ENCODE measurements at regions not wholly inside any gene's neighbourhood (a gene's known extent, or its start where the extent isn't known, plus 50 kb on each side); places are given as distances from the start of the nearest gene placed in this dataset.

- Mint-ChIP-seq H3K36me3 (ENCODE audit: insufficient read depth, unreplicated experiment) (no peaks in the 10 kb centered on the region), H3K4me3 (ENCODE audit: unreplicated experiment) (no peak overlapping the region), H3K27ac (ENCODE audit: unreplicated experiment) (no peak overlapping the region), H3K27me3 (ENCODE audit: insufficient read depth, unreplicated experiment) (no peaks in the 10 kb centered on the region), H3K9me3 (ENCODE audit: unreplicated experiment) (no peaks in the 10 kb centered on the region), H3K4me1 (ENCODE audit: low read depth, unreplicated experiment) (no peaks in the 10 kb centered on the region)
- Histone ChIP-seq H3K4me3 (ENCODE audit: low read depth, low read length) (no peak overlapping the region), H3K9me3 (no peaks in the 10 kb centered on the region), H3K4me1 (no peaks in the 10 kb centered on the region), H3K36me3 (ENCODE audit: control insufficient read depth, insufficient read depth, low read length) (no peaks in the 10 kb centered on the region), H3K27me3 (replicated peaks; ENCODE audit: control insufficient read depth, insufficient read depth, low read length) (no peaks in the 10 kb centered on the region)
- CTCF ChIA-PET, result no interaction called here
- POLR2A ChIA-PET, result no interaction called here
- no TSS peak for BruUV-seq (replicated peaks)
- DNase-seq, result no peak
- no peak for TF ChIP-seq CTCF (IDR thresholded peaks at IDR 0.05; ENCODE audit: insufficient read depth in 1 of 2, low read depth in 1 of 2, low read length in 1 of 2, severe bottlenecking in 1 of 2, unreplicated experiment in 1 of 2)
- intact Hi-C loops (cut with micrococcal nuclease; ENCODE audit: unreplicated experiment), result no loop called here
These were observed 89.0 kb downstream of the NFKBIZ start for GRCh38 chr3:101938262-101938847.

- intact Hi-C loops (cut with micrococcal nuclease; ENCODE audit: unreplicated experiment), result no loop called here
- Mint-ChIP-seq H3K36me3 (ENCODE audit: insufficient read depth, unreplicated experiment) (no peaks in the 10 kb centered on the region), H3K9me3 (ENCODE audit: unreplicated experiment) (no peaks in the 10 kb centered on the region), H3K27me3 (ENCODE audit: insufficient read depth, unreplicated experiment) (no peaks in the 10 kb centered on the region), H3K27ac (ENCODE audit: unreplicated experiment) (no peak overlapping the region), H3K4me3 (ENCODE audit: unreplicated experiment) (no peak overlapping the region), H3K4me1 (ENCODE audit: low read depth, unreplicated experiment) (no peaks in the 10 kb centered on the region)
- BruUV-seq (replicated peaks), result no TSS peak
- H3K9me3 ChIP-seq, result no peaks in the 10 kb centered on the region
- H3K4me1 ChIP-seq, result no peaks in the 10 kb centered on the region
- H3K27me3 ChIP-seq (replicated peaks; ENCODE audit: control insufficient read depth, insufficient read depth, low read length), result no peaks in the 10 kb centered on the region
- no peak overlapping the region for H3K4me3 ChIP-seq (ENCODE audit: low read depth, low read length)
- H3K36me3 ChIP-seq (ENCODE audit: control insufficient read depth, insufficient read depth, low read length), result no peaks in the 10 kb centered on the region
- TF ChIP-seq CTCF (IDR thresholded peaks at IDR 0.05; ENCODE audit: insufficient read depth in 1 of 2, low read depth in 1 of 2, low read length in 1 of 2, severe bottlenecking in 1 of 2, unreplicated experiment in 1 of 2), result no peak
- no peak for DNase-seq
- POLR2A ChIA-PET, result no interaction called here
- CTCF ChIA-PET, result no interaction called here
These were observed 90.2 kb downstream of the NFKBIZ start for GRCh38 chr3:101939361-101940049.

- no TSS peak for BruUV-seq (replicated peaks)
- H3K4me3 Mint-ChIP-seq (ENCODE audit: unreplicated experiment), result no peak overlapping the region
- no peaks in the 10 kb centered on the region for H3K4me1 Mint-ChIP-seq (ENCODE audit: low read depth, unreplicated experiment)
- no peak overlapping the region for H3K4me3 ChIP-seq (ENCODE audit: low read depth, low read length)
- intact Hi-C loops (cut with micrococcal nuclease; ENCODE audit: unreplicated experiment), result no loop called here
- ChIA-PET POLR2A (no interaction called here), CTCF (no interaction called here)
- no peak overlapping the region for H3K27ac Mint-ChIP-seq (ENCODE audit: unreplicated experiment)
- no peaks in the 10 kb centered on the region for H3K4me1 ChIP-seq
- H3K36me3 ChIP-seq (ENCODE audit: control insufficient read depth, insufficient read depth, low read length), result no peaks in the 10 kb centered on the region
- no peaks in the 10 kb centered on the region for H3K27me3 Mint-ChIP-seq (ENCODE audit: insufficient read depth, unreplicated experiment)
- H3K9me3 ChIP-seq, result no peaks in the 10 kb centered on the region
- no peak for DNase-seq
- no peaks in the 10 kb centered on the region for H3K27me3 ChIP-seq (replicated peaks; ENCODE audit: control insufficient read depth, insufficient read depth, low read length)
- TF ChIP-seq CTCF (IDR thresholded peaks at IDR 0.05; ENCODE audit: insufficient read depth in 1 of 2, low read depth in 1 of 2, low read length in 1 of 2, severe bottlenecking in 1 of 2, unreplicated experiment in 1 of 2), result no peak
- H3K9me3 Mint-ChIP-seq (ENCODE audit: unreplicated experiment), result no peaks in the 10 kb centered on the region
- H3K36me3 Mint-ChIP-seq (ENCODE audit: insufficient read depth, unreplicated experiment), result no peaks in the 10 kb centered on the region
These were observed 91.4 kb downstream of the NFKBIZ start for GRCh38 chr3:101940521-101941317.

All from Caco-2 (cell line).